ENCODE measurements at regions not wholly inside any gene's neighbourhood (a gene's known extent, or its start where the extent isn't known, plus 50 kb on each side); places are given as distances from the start of the nearest gene placed in this dataset.
"Not testable (repeated sequence)": the region's sequence is repeated elsewhere in the genome, so short reads cannot be mapped to it uniquely, and the experiment has no call there.

DNA sequence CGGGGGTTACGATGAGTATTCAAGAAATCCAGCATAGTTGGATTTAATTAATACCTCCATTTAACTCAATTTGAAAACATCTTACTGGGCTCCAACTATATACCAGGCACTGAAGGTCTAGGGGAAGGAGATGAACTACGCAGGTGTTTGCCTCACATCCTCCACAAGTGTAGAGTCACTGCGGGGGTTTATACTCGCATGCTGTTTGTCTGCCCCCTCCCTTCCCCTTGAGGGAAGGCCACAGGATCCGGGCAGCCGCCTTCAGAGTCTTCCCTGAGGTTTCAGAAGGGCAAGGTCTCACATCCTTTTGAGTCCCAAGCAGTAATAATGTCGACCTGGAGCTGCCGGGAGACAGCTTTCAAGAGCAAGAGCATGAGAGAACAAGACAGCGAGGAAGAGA is 142.4 kb upstream of the GALNT2 start:
- TF ChIP-seq CTCF (IDR thresholded peaks at IDR 0.05; ENCODE audit: insufficient read depth, low read length, poor library complexity, severe bottlenecking): no peak
- no peak overlapping the region for H3K4me3 ChIP-seq (replicated peaks; ENCODE audit: low read depth, low read length)
- no peaks in the 10 kb centered on the region for H3K36me3 ChIP-seq (ENCODE audit: control insufficient read depth, insufficient read depth, low read length)
- DNase-seq (ENCODE audit: extremely low read depth, insufficient read length): no peak
- no peaks in the 10 kb centered on the region for H3K27me3 ChIP-seq (replicated peaks; ENCODE audit: control insufficient read depth, insufficient read depth, low read length)

DNA sequence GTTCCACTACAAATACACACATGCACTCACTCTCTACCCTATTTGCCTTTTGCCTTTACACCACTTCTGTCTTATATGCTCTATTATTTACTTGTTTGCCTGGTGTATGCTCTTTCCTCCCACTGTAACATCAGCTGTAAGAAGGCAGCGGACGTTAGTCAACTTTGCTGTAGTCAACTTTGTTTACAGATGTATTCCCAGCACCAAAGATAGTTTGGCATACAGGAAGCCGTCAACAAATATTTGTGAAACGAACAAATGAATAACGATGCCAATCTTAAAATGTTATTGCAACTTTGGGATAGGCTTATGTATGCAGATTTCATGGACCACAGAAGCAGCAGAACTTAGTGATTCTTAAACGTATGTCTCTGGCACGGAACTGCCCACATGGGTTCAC is 138.3 kb upstream of the GALNT2 start:
- H3K4me3 ChIP-seq (replicated peaks; ENCODE audit: low read depth, low read length): no peak overlapping the region
- no peak for TF ChIP-seq CTCF (IDR thresholded peaks at IDR 0.05; ENCODE audit: insufficient read depth, low read length, poor library complexity, severe bottlenecking)
- no peaks in the 10 kb centered on the region for H3K27me3 ChIP-seq (replicated peaks; ENCODE audit: control insufficient read depth, insufficient read depth, low read length)
- DNase-seq (ENCODE audit: extremely low read depth, insufficient read length): no peak
- no peaks in the 10 kb centered on the region for H3K36me3 ChIP-seq (ENCODE audit: control insufficient read depth, insufficient read depth, low read length)

DNA sequence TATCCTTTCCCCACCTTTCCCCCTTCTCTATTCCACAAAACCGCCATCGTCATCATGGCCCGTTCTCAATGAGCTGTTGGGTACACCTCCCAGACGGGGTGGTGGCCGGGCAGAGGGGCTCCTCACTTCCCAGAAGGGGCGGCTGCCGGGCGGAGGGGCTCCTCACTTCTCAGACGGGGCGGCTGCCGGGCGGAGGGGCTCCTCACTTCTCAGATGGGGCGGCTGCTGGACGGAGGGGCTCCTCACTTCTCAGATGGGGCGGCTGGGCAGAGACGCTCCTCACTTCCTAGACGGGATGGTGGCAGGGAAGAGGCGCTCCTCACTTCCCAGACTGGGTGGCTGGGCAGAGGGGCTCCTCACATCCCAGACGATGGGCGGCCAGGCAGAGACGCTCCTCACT is 135.3 kb upstream of the GALNT2 start:
- not testable (repeated sequence) for H3K4me3 ChIP-seq (replicated peaks; ENCODE audit: low read depth, low read length); DNase-seq (ENCODE audit: extremely low read depth, insufficient read length); H3K36me3 ChIP-seq (ENCODE audit: control insufficient read depth, insufficient read depth, low read length); H3K27me3 ChIP-seq (replicated peaks; ENCODE audit: control insufficient read depth, insufficient read depth, low read length)

GRCh38 chr1:229935157-229935556 is 131.9 kb upstream of the GALNT2 start:
- not testable (repeated sequence) for DNase-seq (ENCODE audit: extremely low read depth, insufficient read length); H3K4me3 ChIP-seq (replicated peaks; ENCODE audit: low read depth, low read length); H3K27me3 ChIP-seq (replicated peaks; ENCODE audit: control insufficient read depth, insufficient read depth, low read length); H3K36me3 ChIP-seq (ENCODE audit: control insufficient read depth, insufficient read depth, low read length)

- TF ChIP-seq CTCF (IDR thresholded peaks at IDR 0.05; ENCODE audit: insufficient read depth, low read length, poor library complexity, severe bottlenecking): no peak
- Histone ChIP-seq H3K36me3 (ENCODE audit: control insufficient read depth, insufficient read depth, low read length) (no peaks in the 10 kb centered on the region), H3K27me3 (replicated peaks; ENCODE audit: control insufficient read depth, insufficient read depth, low read length) (no peaks in the 10 kb centered on the region; the same call in 1 of the 2 replicates), H3K4me3 (replicated peaks; ENCODE audit: low read depth, low read length) (no peak overlapping the region)
- DNase-seq (ENCODE audit: extremely low read depth, insufficient read length): no peak
Observed at GRCh38 chr1:229938551-229938950, 128.5 kb upstream of the GALNT2 start.

DNA sequence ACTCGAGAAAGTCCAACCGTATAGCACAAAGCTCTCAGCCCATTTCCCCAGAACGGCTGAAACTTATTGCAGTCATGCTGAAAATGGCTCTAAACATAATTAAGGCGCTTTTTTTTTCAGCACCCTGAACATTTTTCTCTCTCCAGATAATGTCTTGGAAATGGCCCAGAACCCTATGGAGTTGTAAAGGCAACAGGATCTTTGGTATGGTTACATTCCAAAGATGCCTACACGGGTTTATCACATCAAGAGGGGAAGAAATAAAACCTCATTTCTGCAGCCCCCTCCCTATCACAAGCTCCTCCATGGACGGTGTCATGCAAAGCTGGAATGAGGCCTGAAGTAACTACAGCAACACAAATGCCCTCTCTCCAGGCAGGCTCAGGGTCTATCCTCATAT is 126.4 kb upstream of the GALNT2 start:
- DNase-seq (ENCODE audit: extremely low read depth, insufficient read length): no peak
- no peak for TF ChIP-seq CTCF (IDR thresholded peaks at IDR 0.05; ENCODE audit: insufficient read depth, low read length, poor library complexity, severe bottlenecking)
- Histone ChIP-seq H3K4me3 (replicated peaks; ENCODE audit: low read depth, low read length) (no peak overlapping the region), H3K36me3 (ENCODE audit: control insufficient read depth, insufficient read depth, low read length) (no peaks in the 10 kb centered on the region), H3K27me3 (replicated peaks; ENCODE audit: control insufficient read depth, insufficient read depth, low read length) (no peaks in the 10 kb centered on the region; the same call in 1 of the 2 replicates)

GRCh38 chr1:229941160-229941559 is 125.9 kb upstream of the GALNT2 start:
- no peak for TF ChIP-seq CTCF (IDR thresholded peaks at IDR 0.05; ENCODE audit: insufficient read depth, low read length, poor library complexity, severe bottlenecking)
- H3K36me3 ChIP-seq (ENCODE audit: control insufficient read depth, insufficient read depth, low read length): no peaks in the 10 kb centered on the region
- no peak for DNase-seq (ENCODE audit: extremely low read depth, insufficient read length)
- H3K27me3 ChIP-seq (replicated peaks; ENCODE audit: control insufficient read depth, insufficient read depth, low read length): no peaks in the 10 kb centered on the region; the same call in 1 of the 2 replicates
- H3K4me3 ChIP-seq (replicated peaks; ENCODE audit: low read depth, low read length): no peak overlapping the region

Measured in GM06990 (cell line).